HG02571 (cell line): ENCODE measurements at regions not wholly inside any gene's neighbourhood (a gene's known extent, or its start where the extent isn't known, plus 50 kb on each side); places are given as distances from the start of the nearest gene placed in this dataset.
"Not testable (repeated sequence)": the region's sequence is repeated elsewhere in the genome, so short reads cannot be mapped to it uniquely, and the experiment has no call there.

Experiments
- ATAC-seq: cut with Tn5 transposase; IDR thresholded peaks from one replicate; pipeline ENCODE4 v1.9.1; 2021; ENCODE audit warnings: mild to moderate bottlenecking, moderate library complexity; ENCODE audit not compliant: unreplicated experiment

GRCh38 chr18:10077986-10078385, 164.2 kb downstream of the VAPA start:
- no peak for ATAC-seq

DNA sequence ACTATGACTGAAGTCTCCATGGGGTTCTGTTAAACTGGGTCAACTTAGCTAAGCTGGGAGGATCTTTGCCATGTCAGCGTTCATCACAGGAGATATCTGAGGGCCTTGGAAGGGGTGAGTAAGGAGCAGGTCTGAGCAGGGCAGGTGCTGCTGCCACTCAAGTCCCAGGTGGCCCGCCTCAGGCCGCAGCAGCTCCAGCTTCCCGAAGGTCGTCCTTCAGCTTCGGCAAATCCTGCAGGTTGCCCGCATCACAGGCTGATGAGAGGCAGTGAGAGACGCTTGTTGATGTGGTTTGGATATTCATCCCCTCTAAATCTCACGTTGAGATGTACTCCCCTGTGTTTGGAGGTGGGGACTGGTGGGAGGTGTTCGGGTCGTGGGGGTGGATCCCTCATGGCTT, 166.6 kb downstream of the VAPA start:
- no peak for ATAC-seq

- ATAC-seq: no peak
Measured at GRCh38 chr18:10081492-10081891, 167.7 kb downstream of the VAPA start.

- no peak for ATAC-seq
Measured at GRCh38 chr18:10085416-10085815, 171.6 kb downstream of the VAPA start.

- no peak for ATAC-seq
Measured at GRCh38 chr18:10085876-10086275, 172.1 kb downstream of the VAPA start.

- ATAC-seq: no peak
Measured at GRCh38 chr18:10086458-10087210, 172.8 kb downstream of the VAPA start.

DNA sequence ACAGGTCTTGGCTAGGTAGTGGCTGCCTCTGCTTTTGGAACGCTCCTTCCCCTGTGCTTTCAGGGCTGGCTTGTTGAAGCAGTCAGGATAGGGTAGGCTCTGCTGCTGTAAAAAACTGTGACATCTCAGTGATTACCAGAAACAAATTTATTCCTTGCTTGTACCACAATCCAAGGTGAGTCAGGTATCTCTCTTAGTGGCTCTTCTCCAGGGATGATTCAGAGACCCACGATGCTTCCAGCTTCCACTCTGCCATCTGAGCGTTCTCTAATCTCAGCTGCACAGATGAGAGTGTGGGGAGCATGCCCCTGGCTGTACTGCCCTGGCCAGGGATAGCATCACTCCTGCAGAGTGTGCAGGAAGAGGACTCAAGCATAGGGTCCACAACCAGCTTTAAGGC, 174.9 kb downstream of the VAPA start:
- ATAC-seq: no peak

- ATAC-seq: no peak
Measured at GRCh38 chr18:10089881-10090280, 176.1 kb downstream of the VAPA start.

DNA sequence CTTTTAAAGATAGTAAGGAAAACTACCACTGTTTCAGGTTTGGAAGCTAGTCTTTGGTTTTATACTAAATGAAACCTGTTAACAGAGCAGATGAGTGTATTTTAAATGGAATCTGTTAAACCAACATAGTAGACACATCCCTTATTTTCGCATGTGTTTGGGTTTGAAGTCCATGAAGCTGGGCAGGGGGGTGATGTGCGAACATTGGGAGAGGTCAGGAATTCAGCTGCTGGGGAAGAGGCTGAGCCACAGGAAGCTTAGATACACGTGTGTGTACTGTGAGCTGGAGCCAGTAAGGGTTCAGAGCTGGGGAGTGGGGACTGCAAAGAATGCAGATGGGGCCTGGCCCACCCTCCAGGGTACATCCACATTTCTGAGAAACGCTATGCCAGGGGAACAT, 176.9 kb downstream of the VAPA start:
- no peak for ATAC-seq

DNA sequence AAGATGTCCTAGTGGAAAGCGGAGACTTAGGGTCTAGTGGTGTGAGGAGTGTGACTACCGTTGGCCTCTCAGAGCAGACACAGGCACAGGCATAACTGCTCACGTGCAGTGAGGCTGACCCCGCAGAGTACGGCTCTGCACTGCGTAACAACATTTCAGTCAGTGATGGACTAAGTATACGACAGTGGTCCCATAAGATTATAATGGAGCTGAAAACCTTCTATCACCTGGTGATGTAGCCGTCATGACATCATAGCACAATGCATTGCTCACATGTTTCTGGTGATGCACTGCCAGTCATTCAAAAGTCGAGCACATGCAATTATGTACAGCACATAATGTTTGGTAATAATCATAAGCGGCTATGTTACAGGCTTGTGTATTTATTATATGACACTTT, 179.6 kb downstream of the VAPA start:
- ATAC-seq: no peak

GRCh38 chr18:10094154-10094553, 180.3 kb downstream of the VAPA start:
- ATAC-seq: no peak

GRCh38 chr18:10094655-10095054, 180.8 kb downstream of the VAPA start:
- ATAC-seq: no peak

DNA sequence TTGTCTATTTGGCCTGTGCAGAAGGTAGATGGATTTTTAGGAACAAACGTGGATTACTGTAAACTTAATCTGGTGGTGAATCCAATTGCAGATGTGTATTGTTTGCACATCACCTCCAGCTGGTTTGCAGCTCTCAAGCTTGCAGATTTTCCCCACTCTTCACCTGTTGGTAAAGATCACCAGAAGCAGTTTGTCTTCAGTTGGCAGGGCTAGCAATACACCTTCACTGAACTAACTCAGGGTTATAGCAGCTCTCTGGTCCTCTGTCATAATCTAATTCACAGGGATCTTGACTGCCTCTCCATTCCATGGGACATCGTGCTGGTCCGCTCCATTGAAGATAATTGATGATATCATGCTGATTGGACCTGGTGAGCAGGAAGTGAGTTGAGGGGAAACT, 181.5 kb downstream of the VAPA start:
- no peak for ATAC-seq

- no peak for ATAC-seq
Measured at GRCh38 chr18:10099539-10100140, 185.8 kb downstream of the VAPA start.

DNA sequence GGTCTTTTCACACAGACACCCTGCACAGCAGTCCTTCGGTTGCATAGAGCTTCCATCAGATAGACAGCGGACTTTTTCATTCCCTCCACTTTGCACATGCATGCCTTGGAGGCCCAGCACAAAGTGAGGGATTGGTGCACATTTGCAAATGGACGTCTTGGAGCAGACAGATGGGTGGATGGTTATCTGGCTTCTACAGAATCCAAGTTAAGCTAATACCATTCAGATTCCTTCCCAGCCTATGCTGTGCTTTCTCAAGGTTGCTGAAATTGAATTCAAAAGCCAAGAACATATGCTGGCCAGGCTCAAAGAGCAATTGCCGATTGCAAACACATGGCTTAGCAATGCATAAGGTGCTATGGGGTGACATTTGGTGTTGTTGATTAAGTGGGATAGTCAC, 186.4 kb downstream of the VAPA start:
- no peak for ATAC-seq

DNA sequence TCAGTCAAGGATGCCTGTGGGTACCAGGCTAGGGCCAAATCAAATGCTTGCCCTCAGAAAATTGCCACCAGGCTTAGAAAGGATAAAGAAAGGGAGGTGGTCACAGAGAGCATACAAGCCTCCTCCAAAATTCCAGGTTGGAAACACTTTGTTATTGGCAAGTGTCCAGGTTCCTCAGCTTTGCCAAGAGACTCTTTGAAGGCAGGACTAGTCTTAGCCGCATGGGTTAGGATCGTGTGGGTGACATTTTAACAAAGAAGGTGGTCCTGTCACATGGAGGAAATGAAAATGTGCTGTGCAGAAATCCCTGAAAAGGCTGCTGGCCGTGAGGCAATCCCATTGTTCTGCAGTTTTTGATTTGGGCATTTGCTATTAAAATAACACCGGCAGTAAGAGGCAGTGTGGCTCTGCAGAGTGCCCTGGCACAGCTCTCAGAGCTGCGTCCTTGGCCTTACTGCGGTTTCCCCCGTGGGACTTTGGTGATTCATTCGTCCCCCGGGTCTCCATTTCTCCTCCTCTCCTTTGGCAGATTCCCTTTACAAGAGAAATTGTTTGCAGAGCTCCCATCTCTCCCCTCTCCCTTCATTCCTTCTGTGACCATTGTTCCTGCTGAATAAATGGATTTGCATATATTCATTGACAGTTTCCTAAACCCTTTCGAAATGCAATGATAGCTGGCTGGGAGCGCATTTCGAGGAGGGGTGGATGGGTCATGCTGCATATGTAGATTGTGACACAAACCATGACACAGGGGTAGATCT, 187.3 kb downstream of the VAPA start:
- ATAC-seq: no peak

- ATAC-seq: no peak
Measured at GRCh38 chr18:10101729-10102128, 187.9 kb downstream of the VAPA start.

GRCh38 chr18:10105118-10105517, 191.3 kb downstream of the VAPA start:
- not testable (repeated sequence) for ATAC-seq

GRCh38 chr18:10111191-10111590, 197.4 kb downstream of the VAPA start:
- no peak for ATAC-seq

DNA sequence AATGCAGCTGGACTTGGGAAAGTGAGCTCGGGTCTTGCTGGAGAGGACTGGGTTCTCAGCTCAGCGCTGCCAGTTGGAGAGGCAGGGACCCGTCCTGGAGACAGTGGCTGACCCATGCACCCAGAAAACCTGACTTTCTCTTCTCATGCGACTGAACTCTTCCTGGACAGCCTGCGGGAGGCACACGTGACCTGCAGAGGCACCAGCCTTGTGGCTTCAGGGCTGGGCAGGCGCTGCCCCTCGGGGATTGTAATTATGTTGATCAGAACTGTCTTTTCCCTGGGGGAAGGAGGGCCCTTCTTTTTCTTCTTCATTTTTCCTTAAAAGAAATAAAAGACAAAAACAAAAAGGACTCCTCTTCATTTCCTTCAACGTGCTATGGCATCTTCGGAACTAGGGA, 198.1 kb downstream of the VAPA start:
- ATAC-seq: no peak

DNA sequence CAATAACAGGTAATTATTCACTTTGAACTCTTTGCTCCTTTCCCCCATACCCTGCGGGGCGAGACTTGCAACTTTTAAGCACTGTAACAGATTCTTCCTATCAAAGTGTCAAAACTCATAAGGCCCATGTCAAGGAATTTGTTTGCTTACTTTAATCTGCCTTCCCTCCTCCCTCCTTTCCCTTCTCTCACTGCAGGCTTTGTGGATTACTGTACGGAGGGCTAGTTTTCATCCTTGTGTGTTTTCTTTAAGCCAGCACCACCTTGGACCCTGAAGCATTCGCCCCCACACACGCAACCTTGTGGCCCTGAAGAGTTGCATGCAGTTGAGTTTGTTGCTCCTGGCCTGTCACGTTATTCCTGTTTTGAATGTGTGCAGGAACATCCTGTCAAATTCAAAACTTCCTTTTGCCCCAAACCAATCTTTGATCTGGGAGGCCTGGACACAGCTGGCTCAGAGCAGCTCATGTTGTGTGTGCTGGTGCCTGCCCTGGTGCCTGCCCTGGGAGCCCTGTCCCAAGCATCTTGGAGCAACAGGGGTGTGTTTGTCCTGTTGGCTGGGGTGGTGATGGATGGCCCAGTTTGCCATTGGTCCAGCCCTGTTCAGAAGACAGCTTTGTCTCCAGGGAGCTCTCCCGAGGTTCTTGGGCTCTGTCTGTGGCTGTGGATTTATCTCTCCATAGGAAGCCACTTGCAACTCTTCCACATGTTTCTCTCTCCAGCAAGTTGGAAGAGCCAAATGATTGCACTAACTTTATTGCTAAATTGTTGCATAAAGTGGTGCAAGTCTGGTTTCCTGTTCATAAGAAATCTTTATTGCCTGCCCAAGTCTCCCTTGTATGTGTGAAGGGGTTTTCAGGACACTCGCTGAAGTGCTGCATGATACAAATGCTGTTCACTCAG, 199.6 kb downstream of the VAPA start:
- no peak for ATAC-seq
